Spleen (tissue), 7 donors: ENCODE measurements at regions not wholly inside any gene's neighbourhood (a gene's known extent, or its start where the extent isn't known, plus 50 kb on each side); places are given as distances from the start of the nearest gene placed in this dataset.

Experiments
- POLR2A ChIP-seq, 3 donors: fragments of 450-650 bp; IDR thresholded peaks; one replicate each; pipeline ENCODE4 v1.5.1; 2017; ENCODE audit warnings: antibody characterized with exemption in 3 of 3, mild to moderate bottlenecking in 1 of 3
- TF ChIP-seq, protein P1 (sequence below), 11 experiments: fragments of 200-600 bp in 7 of 11; fragments of 450-650 bp in 4 of 11; sonication (generic) in 4 of 11; IDR thresholded peaks in 8 of 11; conservative IDR thresholded peaks in 3 of 11; 1 replicate in 7 of 11; 2 replicates in 4 of 11; pipeline versions ENCODE4 v1.4.0 to v1.8.0; 2016 to 2021; ENCODE audit warnings: antibody characterized with exemption in 11 of 11, inconsistent platforms in 4 of 11, mild to moderate bottlenecking in 1 of 11
- donor health status: DM: no; HTN: no; CAD: no; lungs with moderate emphysema.
- donor health status: DM: no; HTN: no; CAD: no.
- donor health status: DM: no; HTN: no; CAD: no.

DNA sequence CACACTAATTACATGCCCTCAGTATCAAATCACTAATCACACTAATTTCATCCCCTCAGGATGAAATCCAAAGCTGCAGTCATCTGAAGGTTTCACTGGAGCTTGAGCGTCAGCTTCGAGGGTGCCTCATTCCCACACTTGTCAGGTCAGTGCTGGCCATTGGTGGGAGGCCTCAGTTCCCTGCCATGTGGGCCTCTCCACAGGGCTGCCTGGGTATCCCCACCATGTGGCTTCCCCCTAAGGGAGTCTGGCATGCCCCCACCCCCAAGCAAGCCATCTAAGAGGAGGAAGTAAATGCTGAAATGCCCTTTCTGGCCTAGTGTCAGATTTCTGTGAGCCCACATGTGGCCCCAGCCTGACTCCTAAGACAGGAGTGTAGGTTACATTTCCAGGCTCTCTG lies 78.6 kb upstream of the CDH5 start:
- no peak for TF ChIP-seq POLR2A (IDR thresholded peaks at IDR 0.05)
- TF ChIP-seq, protein P1, sequence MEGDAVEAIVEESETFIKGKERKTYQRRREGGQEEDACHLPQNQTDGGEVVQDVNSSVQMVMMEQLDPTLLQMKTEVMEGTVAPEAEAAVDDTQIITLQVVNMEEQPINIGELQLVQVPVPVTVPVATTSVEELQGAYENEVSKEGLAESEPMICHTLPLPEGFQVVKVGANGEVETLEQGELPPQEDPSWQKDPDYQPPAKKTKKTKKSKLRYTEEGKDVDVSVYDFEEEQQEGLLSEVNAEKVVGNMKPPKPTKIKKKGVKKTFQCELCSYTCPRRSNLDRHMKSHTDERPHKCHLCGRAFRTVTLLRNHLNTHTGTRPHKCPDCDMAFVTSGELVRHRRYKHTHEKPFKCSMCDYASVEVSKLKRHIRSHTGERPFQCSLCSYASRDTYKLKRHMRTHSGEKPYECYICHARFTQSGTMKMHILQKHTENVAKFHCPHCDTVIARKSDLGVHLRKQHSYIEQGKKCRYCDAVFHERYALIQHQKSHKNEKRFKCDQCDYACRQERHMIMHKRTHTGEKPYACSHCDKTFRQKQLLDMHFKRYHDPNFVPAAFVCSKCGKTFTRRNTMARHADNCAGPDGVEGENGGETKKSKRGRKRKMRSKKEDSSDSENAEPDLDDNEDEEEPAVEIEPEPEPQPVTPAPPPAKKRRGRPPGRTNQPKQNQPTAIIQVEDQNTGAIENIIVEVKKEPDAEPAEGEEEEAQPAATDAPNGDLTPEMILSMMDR (IDR thresholded peaks at IDR 0.05 in 8 of 11, conservative IDR thresholded peaks at IDR 0.05 in 3 of 11) = no peak
